Suprapubic skin (tissue), 4 donors: ENCODE measurements at regions not wholly inside any gene's neighbourhood (a gene's known extent, or its start where the extent isn't known, plus 50 kb on each side); places are given as distances from the start of the nearest gene placed in this dataset.

ENCODE experiments used
- EP300 ChIP-seq: sonication (generic); formaldehyde crosslinking; IDR thresholded peaks from one replicate; pipeline ENCODE4 v1.6.1; 2017; ENCODE audit warnings: antibody characterized with exemption
- POLR2A ChIP-seq, 2 donors: fragments of 450-650 bp; IDR thresholded peaks; one replicate each; pipeline ENCODE4 v1.6.1; 2017; ENCODE audit warnings: antibody characterized with exemption in 2 of 2, mild to moderate bottlenecking in 2 of 2, moderate library complexity in 2 of 2
- POLR2AphosphoS5 ChIP-seq, 3 donors: sonication (generic); formaldehyde crosslinking; IDR thresholded peaks; one replicate each; pipeline ENCODE4 v1.6.1; 2017; ENCODE audit warnings: antibody characterized with exemption in 3 of 3
- TF ChIP-seq, protein P1 (sequence below), 2 donors: fragments of 200-600 bp in 1 of 2; fragments of 450-650 bp in 1 of 2; sonication (generic) in 1 of 2; IDR thresholded peaks; one replicate each; pipeline ENCODE4 v1.5.1; 2016 to 2019; ENCODE audit warnings: antibody characterized with exemption in 2 of 2, mild to moderate bottlenecking in 1 of 2, moderate library complexity in 1 of 2

DNA sequence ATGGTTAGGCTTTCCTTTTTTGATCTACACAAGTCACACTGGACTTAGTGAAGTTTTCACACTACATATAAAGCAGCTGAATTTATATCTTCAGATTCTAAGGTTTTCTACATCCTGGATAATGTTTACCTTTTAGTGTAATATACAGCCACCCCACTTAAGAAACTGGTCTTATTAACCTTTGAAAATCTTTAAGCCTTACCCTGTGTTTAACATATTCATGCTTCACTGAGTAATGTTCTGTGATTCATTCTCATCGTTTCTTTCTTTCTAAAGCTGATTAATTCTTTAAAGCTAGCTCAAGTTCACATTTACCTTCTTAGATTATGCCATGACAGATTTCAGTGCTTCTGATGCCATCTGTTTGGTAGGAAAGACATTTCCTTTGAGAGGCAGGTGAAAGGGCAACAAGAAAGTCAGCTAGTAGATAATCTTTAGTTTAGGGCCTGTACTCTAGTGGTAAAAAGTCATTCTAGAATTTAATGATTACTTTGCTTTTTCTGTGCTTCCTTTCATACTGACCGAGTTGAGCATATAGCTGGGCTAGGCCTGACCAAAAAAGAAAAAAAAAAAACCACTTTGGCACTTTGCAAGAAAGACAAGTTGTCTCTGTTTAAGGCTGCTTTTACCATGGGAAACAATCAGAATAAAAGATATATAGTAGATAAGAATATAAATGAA lies 690.9 kb upstream of the FBXO33 start:
- TF ChIP-seq, protein P1, sequence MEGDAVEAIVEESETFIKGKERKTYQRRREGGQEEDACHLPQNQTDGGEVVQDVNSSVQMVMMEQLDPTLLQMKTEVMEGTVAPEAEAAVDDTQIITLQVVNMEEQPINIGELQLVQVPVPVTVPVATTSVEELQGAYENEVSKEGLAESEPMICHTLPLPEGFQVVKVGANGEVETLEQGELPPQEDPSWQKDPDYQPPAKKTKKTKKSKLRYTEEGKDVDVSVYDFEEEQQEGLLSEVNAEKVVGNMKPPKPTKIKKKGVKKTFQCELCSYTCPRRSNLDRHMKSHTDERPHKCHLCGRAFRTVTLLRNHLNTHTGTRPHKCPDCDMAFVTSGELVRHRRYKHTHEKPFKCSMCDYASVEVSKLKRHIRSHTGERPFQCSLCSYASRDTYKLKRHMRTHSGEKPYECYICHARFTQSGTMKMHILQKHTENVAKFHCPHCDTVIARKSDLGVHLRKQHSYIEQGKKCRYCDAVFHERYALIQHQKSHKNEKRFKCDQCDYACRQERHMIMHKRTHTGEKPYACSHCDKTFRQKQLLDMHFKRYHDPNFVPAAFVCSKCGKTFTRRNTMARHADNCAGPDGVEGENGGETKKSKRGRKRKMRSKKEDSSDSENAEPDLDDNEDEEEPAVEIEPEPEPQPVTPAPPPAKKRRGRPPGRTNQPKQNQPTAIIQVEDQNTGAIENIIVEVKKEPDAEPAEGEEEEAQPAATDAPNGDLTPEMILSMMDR (IDR thresholded peaks at IDR 0.05), result no peak
- TF ChIP-seq EP300 (no peak), POLR2A (IDR thresholded peaks at IDR 0.05) (no peak), POLR2AphosphoS5 (IDR thresholded peaks at IDR 0.05) (no peak)
